Kidney (tissue), 13 donors: ENCODE measurements at regions not wholly inside any gene's neighbourhood (a gene's known extent, or its start where the extent isn't known, plus 50 kb on each side); places are given as distances from the start of the nearest gene placed in this dataset.

Experiments
- DNase-seq, 5 donors: peaks; one replicate each; pipeline ENCODE4 v3.0.0-alpha.2; 2013 to 2020
- FAIRE-seq: peaks from 2 replicates; lab custom pipeline; 2012; peaks lifted over from hg19 to GRCh38; lab: Jason Lieb, UNC
- H3K27ac ChIP-seq, 2 donors: one replicate each; pipeline ENCODE4 v1.7.0; 2013; ENCODE audit warnings: low read depth in 2 of 2, low read length in 2 of 2, inconsistent platforms in 1 of 2
- H3K27me3 ChIP-seq: one replicate; pipeline ENCODE4 v1.7.1; 2013; ENCODE audit warnings: low read length, inconsistent platforms; ENCODE audit not compliant: control insufficient read depth, insufficient read depth
- H3K36me3 ChIP-seq, 3 donors: one replicate each; pipeline versions ENCODE4 v1.7.0 to v1.7.1; 2013; ENCODE audit warnings: low read length in 3 of 3, control low read depth in 1 of 3, inconsistent platforms in 1 of 3; ENCODE audit not compliant: insufficient read depth in 3 of 3, control insufficient read depth in 2 of 3
- H3K4me1 ChIP-seq, 3 donors: one replicate each; pipeline versions ENCODE4 v1.7.0 to v1.7.1; 2013; ENCODE audit warnings: low read length in 3 of 3, inconsistent platforms in 1 of 3, low read depth in 1 of 3; ENCODE audit not compliant: control insufficient read depth in 2 of 3, insufficient read depth in 2 of 3
- H3K4me3 ChIP-seq, 3 donors: one replicate each; pipeline versions ENCODE4 v1.7.0 to v1.8.1; 2013; ENCODE audit warnings: low read length in 3 of 3, control low read depth in 1 of 3, inconsistent platforms in 1 of 3
- H3K9ac ChIP-seq, 3 donors: one replicate each; pipeline versions ENCODE4 v1.7.0 to v1.7.1; 2013; ENCODE audit warnings: low read length in 3 of 3, control low read depth in 1 of 3, inconsistent platforms in 1 of 3
- H3K9me3 ChIP-seq, 3 donors: one replicate each; pipeline versions ENCODE4 v1.7.0 to v1.7.1; 2013; ENCODE audit warnings: low read length in 3 of 3, control low read depth in 1 of 3, inconsistent platforms in 1 of 3; ENCODE audit not compliant: control insufficient read depth in 2 of 3, insufficient read depth in 1 of 3
- CTCF ChIP-seq: IDR thresholded peaks from 3 replicates; pipeline ENCODE4 v1.5.1; 2012; ENCODE audit warnings: mild to moderate bottlenecking, moderate library complexity, borderline replicate concordance; ENCODE audit not compliant: insufficient read depth; ENCODE audit errors: extremely low read depth
- intact Hi-C: fragments of 100-400 bp; cut with DNase I; formaldehyde crosslinking; loops from one replicate; pipeline ENCODE4 v1.11.1; 2022
- donor health status: control.
- donor health status: control.
- donor health status: control.
- donor health status: control.
- donor health status: control.
- donor health status: DM: yes; HTN: yes; CAD: no.
- donor health status: Normal renal cell carcinoma (clear cell type).

DNA sequence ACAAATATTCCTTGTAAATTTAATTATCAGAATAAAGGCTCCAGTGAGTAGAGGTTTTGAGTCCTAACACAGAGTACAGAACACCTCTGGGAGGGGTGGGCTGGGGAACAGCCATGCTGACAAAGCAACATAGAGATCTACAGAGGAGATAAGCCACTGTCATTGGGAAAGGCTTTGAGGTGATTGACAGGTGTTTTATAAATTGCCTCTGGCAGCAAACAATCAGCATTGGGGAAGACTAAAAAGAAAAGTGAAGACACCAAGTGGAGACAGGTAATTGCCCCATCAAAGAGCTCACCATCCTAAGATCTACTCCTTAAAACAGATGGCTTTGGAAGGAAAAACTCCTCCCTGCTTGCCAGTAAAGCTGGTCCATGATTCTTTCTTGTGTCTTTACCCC lies 189.7 kb upstream of the TLE4 start:
- TF ChIP-seq CTCF, result no peak
- Histone ChIP-seq H3K9me3 (peaks cover 0 to 3% (median 0%) of the 10 kb centered on the region in 3 donors), H3K9ac (no peak overlapping the region), H3K36me3 (no peaks in the 10 kb centered on the region), H3K4me1 (no peaks in the 10 kb centered on the region), H3K27ac (no peak overlapping the region), H3K4me3 (no peak overlapping the region), H3K27me3 (no peaks in the 10 kb centered on the region)
- DNase-seq (no peak), FAIRE-seq (no peak)
- intact Hi-C loops, result no loop called here

DNA sequence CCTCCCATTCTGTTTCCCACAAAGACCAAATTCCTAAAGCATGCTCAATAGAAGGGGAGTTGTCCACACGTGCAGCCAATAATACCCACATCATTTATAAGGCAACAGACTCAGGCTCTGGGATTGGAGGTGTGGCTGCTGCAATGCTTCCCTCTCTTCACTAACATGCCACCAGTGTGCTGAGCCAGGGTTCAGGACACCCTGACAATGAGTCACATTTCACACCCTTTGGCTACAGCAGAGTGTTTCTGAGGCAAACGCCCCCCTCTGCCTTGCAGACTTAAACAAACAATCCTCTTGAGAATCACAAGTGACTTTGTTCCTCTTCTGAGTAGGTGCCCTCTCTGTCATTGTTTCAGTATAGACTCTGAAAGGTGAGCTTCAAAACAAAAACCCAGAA lies 189.3 kb upstream of the TLE4 start:
- no peak overlapping the region for H3K9ac ChIP-seq
- no peaks in the 10 kb centered on the region for H3K36me3 ChIP-seq
- no peak overlapping the region for H3K27ac ChIP-seq
- intact Hi-C loops, result no loop called here
- no peak for DNase-seq
- H3K4me1 ChIP-seq, result no peaks in the 10 kb centered on the region
- no peak for TF ChIP-seq CTCF
- peaks cover 0 to 3% (median 0%) of the 10 kb centered on the region in 3 donors for H3K9me3 ChIP-seq
- FAIRE-seq, result no peak
- H3K4me3 ChIP-seq, result no peak overlapping the region
- no peaks in the 10 kb centered on the region for H3K27me3 ChIP-seq

GRCh38 chr9:79383096-79383495 lies 188.7 kb upstream of the TLE4 start:
- Histone ChIP-seq H3K27ac (no peak overlapping the region), H3K36me3 (no peaks in the 10 kb centered on the region), H3K4me3 (no peak overlapping the region), H3K9me3 (peaks cover 0 to 3% (median 0%) of the 10 kb centered on the region in 3 donors), H3K9ac (no peak overlapping the region), H3K27me3 (no peaks in the 10 kb centered on the region), H3K4me1 (no peaks in the 10 kb centered on the region)
- DNase-seq (no peak), FAIRE-seq (no peak)
- intact Hi-C loops, result no loop called here
- TF ChIP-seq CTCF, result no peak

DNA sequence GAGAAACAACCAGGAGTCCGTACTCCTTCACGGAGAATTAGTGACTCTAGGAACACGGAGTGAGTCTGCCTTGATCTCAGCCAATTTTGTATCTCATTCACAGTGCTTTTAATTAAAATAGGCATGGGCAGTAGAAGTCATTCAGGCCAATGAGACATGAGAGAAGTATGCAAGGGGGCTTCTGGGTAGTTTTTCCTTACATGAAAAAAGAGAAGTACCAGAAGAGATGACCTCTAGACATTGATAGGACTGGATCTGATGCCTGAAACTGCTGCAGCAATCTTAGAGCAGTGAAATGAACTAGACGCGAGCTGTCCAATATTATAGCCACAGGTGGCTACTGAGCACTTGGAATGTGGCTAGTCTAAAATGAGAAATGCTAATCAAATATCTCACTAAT lies 187.7 kb upstream of the TLE4 start:
- Histone ChIP-seq H3K9ac (no peak overlapping the region), H3K27ac (no peak overlapping the region), H3K9me3 (peaks cover 0 to 3% (median 0%) of the 10 kb centered on the region in 3 donors), H3K4me3 (no peak overlapping the region), H3K4me1 (no peaks in the 10 kb centered on the region), H3K36me3 (no peaks in the 10 kb centered on the region), H3K27me3 (no peaks in the 10 kb centered on the region)
- no peak for DNase-seq
- FAIRE-seq, result no peak
- intact Hi-C loops, result no loop called here
- TF ChIP-seq CTCF, result no peak
